Mesenchymal stem cell (in vitro differentiated cells and primary cell): ENCODE measurements at regions not wholly inside any gene's neighbourhood (a gene's known extent, or its start where the extent isn't known, plus 50 kb on each side); places are given as distances from the start of the nearest gene placed in this dataset.
A peak's percentile ranks its signal among the peaks of the same experiment; 100 is the strongest.

Experiments
- DNase-seq: peaks from one replicate; pipeline ENCODE4 v3.0.0-alpha.2; 2013
- H2AFZ ChIP-seq: one replicate; pipeline ENCODE4 v1.6.1; 2013; ENCODE audit warnings: low read depth, mild to moderate bottlenecking, control low read depth, inconsistent platforms, low read length, moderate library complexity
- H2AK5ac ChIP-seq: 2 replicates; pipeline ENCODE4 v1.6.1; 2013; ENCODE audit warnings: low read length, moderate library complexity, mild to moderate bottlenecking, inconsistent platforms; ENCODE audit not compliant: severe bottlenecking
- H2BK120ac ChIP-seq: one replicate; pipeline ENCODE4 v1.6.1; 2013; ENCODE audit warnings: low read depth, mild to moderate bottlenecking, inconsistent platforms, low read length, moderate library complexity
- H2BK12ac ChIP-seq, 2 experiments: one replicate each; pipeline ENCODE4 v1.6.1; 2013; ENCODE audit warnings: inconsistent platforms in 2 of 2, low read length in 2 of 2, mild to moderate bottlenecking in 2 of 2, moderate library complexity in 2 of 2, control low read depth in 1 of 2
- H2BK15ac ChIP-seq: one replicate; pipeline ENCODE4 v1.6.1; 2013; ENCODE audit warnings: mild to moderate bottlenecking, low read depth, inconsistent platforms; ENCODE audit not compliant: poor library complexity, severe bottlenecking
- H2BK5ac ChIP-seq: 2 replicates; pipeline ENCODE4 v1.6.1; 2013; ENCODE audit warnings: low read depth, mild to moderate bottlenecking, low read length, control low read depth, inconsistent platforms; ENCODE audit not compliant: poor library complexity, severe bottlenecking
- H3K14ac ChIP-seq, 2 experiments: one replicate each; pipeline ENCODE4 v1.6.1; 2013; ENCODE audit warnings: inconsistent platforms in 2 of 2, low read length in 2 of 2, control low read depth in 1 of 2, mild to moderate bottlenecking in 1 of 2, moderate library complexity in 1 of 2
- H3K18ac ChIP-seq, 2 experiments: one replicate each; pipeline ENCODE4 v1.6.1; 2013; ENCODE audit warnings: inconsistent platforms in 2 of 2, low read length in 2 of 2, control low read depth in 1 of 2, low read depth in 1 of 2, mild to moderate bottlenecking in 1 of 2
- H3K23ac ChIP-seq, 2 experiments: one replicate each; pipeline ENCODE4 v1.6.1; 2013; ENCODE audit warnings: inconsistent platforms in 2 of 2, low read length in 2 of 2, mild to moderate bottlenecking in 2 of 2, moderate library complexity in 2 of 2, control low read depth in 1 of 2
- H3K27ac ChIP-seq: 2 replicates; pipeline ENCODE4 v1.5.1; 2013; ENCODE audit warnings: mild to moderate bottlenecking, moderate library complexity, low read length, control low read depth, inconsistent platforms; ENCODE audit not compliant: poor library complexity, severe bottlenecking
- H3K27me3 ChIP-seq, 2 experiments: 2 replicates each; pipeline versions ENCODE4 v1.6.1 to v1.7.0; 2013; ENCODE audit warnings: low read length in 2 of 2, mild to moderate bottlenecking in 2 of 2, moderate library complexity in 2 of 2, control low read depth in 1 of 2, inconsistent platforms in 1 of 2; ENCODE audit not compliant: control insufficient read depth in 1 of 2, insufficient read depth in 1 of 2
- H3K36me3 ChIP-seq, 2 experiments: 2 replicates each; pipeline versions ENCODE4 v1.6.1 to v1.7.0; 2013; ENCODE audit warnings: low read length in 2 of 2, control low read depth in 1 of 2, inconsistent platforms in 1 of 2, low read depth in 1 of 2, mild to moderate bottlenecking in 1 of 2; ENCODE audit not compliant: insufficient read depth in 2 of 2, control insufficient read depth in 1 of 2
- H3K4ac ChIP-seq, 2 experiments: one replicate each; pipeline ENCODE4 v1.6.1; 2013; ENCODE audit warnings: inconsistent platforms in 2 of 2, low read length in 2 of 2, mild to moderate bottlenecking in 2 of 2, moderate library complexity in 2 of 2, control low read depth in 1 of 2, low read depth in 1 of 2
- H3K4me1 ChIP-seq: 2 replicates; pipeline ENCODE4 v1.6.1; 2013; ENCODE audit warnings: low read depth, low read length, control low read depth; ENCODE audit not compliant: control insufficient read depth, insufficient read depth
- H3K4me2 ChIP-seq: 2 replicates; pipeline ENCODE4 v1.6.1; 2013; ENCODE audit warnings: low read length, mild to moderate bottlenecking, inconsistent platforms; ENCODE audit not compliant: poor library complexity, severe bottlenecking
- H3K4me3 ChIP-seq, 2 experiments: 2 replicates each; pipeline versions ENCODE4 v1.5.1 to v1.7.0; 2013; ENCODE audit warnings: low read length in 2 of 2, mild to moderate bottlenecking in 2 of 2, control low read depth in 1 of 2, low read depth in 1 of 2; ENCODE audit not compliant: insufficient read depth in 1 of 2
- H3K79me1 ChIP-seq: replicated peaks from 2 replicates; pipeline ENCODE4 v1.6.1; 2013; ENCODE audit warnings: mild to moderate bottlenecking, control low read depth, low read length, inconsistent platforms; ENCODE audit not compliant: poor library complexity, severe bottlenecking
- H3K9ac ChIP-seq: 2 replicates; pipeline ENCODE4 v1.7.0; 2013; ENCODE audit warnings: mild to moderate bottlenecking, low read length, moderate library complexity
- H3K9me3 ChIP-seq: 2 replicates; pipeline ENCODE4 v1.7.0; 2013; ENCODE audit warnings: mild to moderate bottlenecking, low read length; ENCODE audit not compliant: control insufficient read depth
- H4K8ac ChIP-seq: one replicate; pipeline ENCODE4 v1.6.1; 2013; ENCODE audit warnings: inconsistent platforms, mild to moderate bottlenecking, low read length, moderate library complexity
- H4K91ac ChIP-seq: one replicate; pipeline ENCODE4 v1.6.1; 2013; ENCODE audit warnings: mild to moderate bottlenecking, low read length, inconsistent platforms
- WGBS: methylation state at CpG from one replicate; pipeline ENCODE4 v1.1.7; 2013; ENCODE audit warnings: mixed read lengths; 5-methylcytosine and 5-hydroxymethylcytosine counted together

DNA sequence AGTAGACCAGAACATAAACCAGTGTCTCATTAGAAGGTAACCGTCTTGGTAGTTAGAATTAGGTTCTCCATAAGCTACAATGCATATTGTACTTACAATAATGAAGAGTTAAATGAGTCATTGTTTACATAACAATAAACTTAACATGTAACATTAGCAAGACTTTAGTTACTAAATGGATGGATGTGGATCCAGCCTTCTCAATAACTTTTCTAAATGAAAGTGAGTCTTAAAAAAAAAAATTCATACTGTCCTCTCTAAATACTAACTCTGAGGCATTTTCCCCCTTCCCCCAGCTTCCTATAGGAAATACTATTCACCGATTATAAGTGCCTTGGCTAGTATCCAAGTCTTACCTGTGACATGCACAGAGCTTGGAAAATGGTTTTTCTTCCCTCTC lies 155.3 kb downstream of the CYB561 start:
- Histone ChIP-seq H2BK15ac (no peak overlapping the region), H3K27ac (no peak overlapping the region), H3K4me3 (no peak overlapping the region), H3K4ac (no peak overlapping the region), H3K36me3 (peaks cover 6 to 18% of the 10 kb centered on the region in 2 experiments), H2BK12ac (no peak overlapping the region), H3K9me3 (peaks cover 36% of the 10 kb centered on the region), H2BK120ac (no peak overlapping the region), H3K23ac (no peak overlapping the region), H2BK5ac (no peak overlapping the region), H2AFZ (no peak overlapping the region), H4K91ac (no peak overlapping the region), H3K9ac (no peak overlapping the region), H3K18ac (no peak overlapping the region), H4K8ac (no peak overlapping the region), H3K4me2 (no peak overlapping the region), H3K4me1 (peaks cover 1% of the 10 kb centered on the region), H3K27me3 (no peaks in the 10 kb centered on the region), H2AK5ac (no peak overlapping the region), H3K79me1 (peaks cover 18% of the 10 kb centered on the region), H3K14ac (no peak overlapping the region)
- DNase-seq: no peak
- 89% methylated on average over 1 of the region's 2 CpGs for WGBS

DNA sequence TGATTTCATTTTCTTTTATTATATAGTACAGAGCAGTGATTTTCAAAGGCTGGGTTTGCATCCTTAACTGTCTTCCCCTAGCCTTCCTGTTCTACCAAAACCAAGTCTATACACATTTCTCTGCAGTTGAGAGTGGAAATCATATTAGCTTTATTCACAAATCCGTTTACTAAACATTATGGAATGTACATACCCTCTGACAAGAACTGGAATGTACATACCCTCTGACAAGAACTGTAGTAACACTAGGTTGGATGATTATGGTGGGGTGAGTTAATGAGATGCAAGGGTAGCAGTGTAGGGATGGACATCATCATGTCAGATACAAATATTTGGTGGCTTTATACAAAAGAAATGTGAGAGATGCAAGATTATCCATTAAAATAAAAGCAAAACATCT lies 154.8 kb downstream of the CYB561 start:
- H2BK120ac ChIP-seq: no peak overlapping the region
- H3K4me1 ChIP-seq: peaks cover 1% of the 10 kb centered on the region
- no peak overlapping the region for H2BK15ac ChIP-seq
- H2BK5ac ChIP-seq: no peak overlapping the region
- WGBS: no CpG with 5 or more reads among the region's 1 CpG
- no peak overlapping the region for H3K4ac ChIP-seq
- no peak overlapping the region for H2AFZ ChIP-seq
- H3K23ac ChIP-seq: no peak overlapping the region
- H4K8ac ChIP-seq: no peak overlapping the region
- no peak overlapping the region for H3K14ac ChIP-seq
- H3K27ac ChIP-seq: no peak overlapping the region
- H3K79me1 ChIP-seq: peaks cover 20% of the 10 kb centered on the region
- H3K4me2 ChIP-seq: no peak overlapping the region
- H2BK12ac ChIP-seq: no peak overlapping the region
- H3K36me3 ChIP-seq: peaks cover 6 to 17% of the 10 kb centered on the region in 2 experiments
- no peak for DNase-seq
- H3K27me3 ChIP-seq: no peaks in the 10 kb centered on the region
- H3K4me3 ChIP-seq: no peak overlapping the region
- H2AK5ac ChIP-seq: no peak overlapping the region
- H4K91ac ChIP-seq: no peak overlapping the region
- H3K18ac ChIP-seq: no peak overlapping the region
- peaks cover 36% of the 10 kb centered on the region for H3K9me3 ChIP-seq
- H3K9ac ChIP-seq: no peak overlapping the region

DNA sequence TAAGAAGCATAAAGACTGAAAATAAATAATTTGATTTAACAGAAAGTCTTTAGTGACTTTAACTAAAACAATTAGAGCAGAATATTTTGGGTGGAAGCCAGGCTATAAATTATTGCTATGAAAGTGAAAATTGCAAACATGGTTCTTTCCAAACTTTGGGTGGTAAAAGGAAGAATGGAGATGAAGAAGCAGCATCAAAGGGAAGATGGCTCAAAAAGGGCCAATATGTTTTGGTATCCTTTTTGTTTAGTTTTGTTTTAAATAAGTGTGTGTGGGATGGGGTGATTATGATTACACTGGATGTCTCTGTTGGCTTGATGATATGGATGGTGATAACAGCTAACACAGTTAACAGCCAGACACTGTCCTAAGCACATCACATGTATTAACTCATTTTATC lies 153.7 kb downstream of the CYB561 start:
- Histone ChIP-seq H2BK120ac (no peak overlapping the region), H2BK12ac (no peak overlapping the region), H3K27ac (no peak overlapping the region), H3K4me3 (no peak overlapping the region), H4K8ac (no peak overlapping the region), H2BK5ac (no peak overlapping the region), H4K91ac (no peak overlapping the region), H3K9ac (no peak overlapping the region), H3K79me1 (peaks cover 18% of the 10 kb centered on the region), H2BK15ac (no peak overlapping the region), H3K36me3 (peaks cover 3 to 14% of the 10 kb centered on the region in 2 experiments), H3K18ac (no peak overlapping the region), H3K9me3 (peaks cover 36% of the 10 kb centered on the region), H3K4me2 (no peak overlapping the region), H2AK5ac (no peak overlapping the region), H3K4ac (no peak overlapping the region), H2AFZ (no peak overlapping the region), H3K14ac (no peak overlapping the region), H3K23ac (no peak overlapping the region), H3K4me1 (peaks cover 1% of the 10 kb centered on the region), H3K27me3 (no peaks in the 10 kb centered on the region)
- DNase-seq: no peak

DNA sequence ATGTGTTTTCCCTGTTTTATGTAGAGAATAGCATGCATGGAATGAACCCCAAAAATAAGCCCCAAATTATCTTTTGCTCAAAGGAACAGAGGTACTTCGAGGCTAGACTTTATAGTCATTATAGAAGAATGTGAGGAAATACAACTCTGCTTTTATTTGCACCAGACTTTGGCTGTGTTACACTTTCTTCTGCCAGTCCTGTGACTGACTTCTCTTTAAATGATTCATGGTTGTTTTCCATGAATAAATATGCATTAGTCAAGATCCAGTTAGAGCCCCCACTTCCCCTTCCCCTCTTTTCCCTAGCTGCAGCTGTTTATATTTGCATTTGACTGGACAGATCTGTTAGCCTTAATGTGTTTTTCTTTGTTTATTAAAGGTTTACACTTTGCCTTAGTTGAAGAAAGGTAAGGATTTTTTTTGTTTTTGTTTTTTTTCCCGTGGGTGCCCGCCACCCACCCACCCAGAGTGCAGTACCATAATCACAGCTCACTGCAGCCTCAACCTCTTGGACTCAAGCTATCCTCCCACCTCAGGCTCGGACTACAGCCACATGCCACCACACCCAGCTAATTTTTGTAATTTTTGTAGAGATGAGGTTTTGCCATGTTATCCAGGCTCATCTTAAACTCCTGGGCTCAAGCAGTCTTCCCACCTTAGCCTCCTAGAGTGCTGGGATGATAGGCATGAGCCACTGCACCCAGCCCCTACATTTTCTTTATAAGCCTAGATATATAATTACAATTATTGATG lies 152.6 kb downstream of the CYB561 start:
- no peak overlapping the region for H2BK15ac ChIP-seq
- H2AK5ac ChIP-seq: no peak overlapping the region
- H4K8ac ChIP-seq: no peak overlapping the region
- no peak overlapping the region for H3K23ac ChIP-seq
- H3K4me3 ChIP-seq: no peak overlapping the region
- WGBS: no CpG with 5 or more reads among the region's 4 CpGs
- H2BK120ac ChIP-seq: no peak overlapping the region
- DNase-seq: peak; percentile 44
- no peak overlapping the region for H3K4me2 ChIP-seq
- H3K9me3 ChIP-seq: peaks cover 35% of the 10 kb centered on the region
- H2BK5ac ChIP-seq: no peak overlapping the region
- H3K14ac ChIP-seq: no peak overlapping the region
- peaks cover 1% of the 10 kb centered on the region for H3K4me1 ChIP-seq
- no peak overlapping the region for H3K18ac ChIP-seq
- H4K91ac ChIP-seq: no peak overlapping the region
- H3K27me3 ChIP-seq: no peaks in the 10 kb centered on the region
- H3K9ac ChIP-seq: peak overlapping the region; percentile 55
- peak overlapping the region; percentile 8 for H3K27ac ChIP-seq
- H3K36me3 ChIP-seq: peaks cover 0 to 7% of the 10 kb centered on the region in 2 experiments
- peaks cover 13% of the 10 kb centered on the region for H3K79me1 ChIP-seq
- H3K4ac ChIP-seq: peak overlapping the region in 1 of 2 experiments; percentile 41
- H2BK12ac ChIP-seq: no peak overlapping the region
- H2AFZ ChIP-seq: no peak overlapping the region
